GM12878 (cell line): ENCODE measurements at regions not wholly inside any gene's neighbourhood (a gene's known extent, or its start where the extent isn't known, plus 50 kb on each side); places are given as distances from the start of the nearest gene placed in this dataset.
A peak's percentile ranks its signal among the peaks of the same experiment; 100 is the strongest.

Source experiments
- ATAC-seq: fragments of 200-7000 bp; cut with Tn5 transposase; 3 replicates; pipeline ENCODE4 v1.9.1; 2020; ENCODE audit warnings: mild to moderate bottlenecking, moderate library complexity
- BruUV-seq: library from RNA; stranded (reverse); fragments of 400-500 nt; replicated peaks from 2 replicates; lab custom pipeline; 2021; lab: Mats Ljungman, UMichigan
- CTCF ChIA-PET: fragments of 300-600 bp; sonication (Branson Sonifier 250); formaldehyde crosslinking; extraction: SDS; loops from one replicate; lab custom pipeline; 2021; ENCODE audit warnings: inconsistent platforms; lab: Yijun Ruan, JAX
- POLR2A ChIA-PET: fragments of 350-600 bp; formaldehyde crosslinking; extraction: SDS; loops from one replicate; lab custom pipeline; 2021; ENCODE audit warnings: inconsistent platforms; lab: Charles Lee
- RAD21 ChIA-PET: fragments of 300-600 bp; sonication (Branson Sonifier 250); formaldehyde crosslinking; loops from one replicate; lab custom pipeline; 2023; ENCODE audit warnings: antibody characterized with exemption; ENCODE audit not compliant: unreplicated experiment; lab: Charles Lee
- SMC1A ChIA-PET: fragments of 300-600 bp; sonication (Branson Sonifier 250); formaldehyde crosslinking; loops from one replicate; lab custom pipeline; 2023; ENCODE audit not compliant: unreplicated experiment, uncharacterized antibody; lab: Charles Lee
- DNase-seq: peaks from one replicate; pipeline ENCODE4 v3.0.0-alpha.2; 2011; ENCODE audit warnings: low read depth, low spot score
- FAIRE-seq: peaks from 3 replicates; lab custom pipeline; 2011; peaks lifted over from hg19 to GRCh38; lab: Jason Lieb, UNC
- H2AFZ ChIP-seq: 2 replicates; pipeline ENCODE4 v1.6.0; 2011; ENCODE audit warnings: low read depth, low read length, control low read depth; ENCODE audit not compliant: control insufficient read depth
- H3K27ac ChIP-seq: 2 replicates; pipeline ENCODE4 v1.5.1; 2011; ENCODE audit warnings: control low read depth; ENCODE audit not compliant: control insufficient read depth, insufficient read depth
- H3K27me3 ChIP-seq, 2 experiments: replicated peaks in 1 of 2; 2 replicates each; pipeline versions ENCODE4 v1.6.0 to v1.6.1; 2011; ENCODE audit warnings: low read length in 1 of 2; ENCODE audit not compliant: control insufficient read depth in 2 of 2, insufficient read depth in 2 of 2
- H3K36me3 ChIP-seq, 2 experiments: 2 replicates each; pipeline ENCODE4 v1.5.1; 2011; ENCODE audit warnings: low read length in 1 of 2; ENCODE audit not compliant: control insufficient read depth in 2 of 2, insufficient read depth in 2 of 2
- H3K4me1 ChIP-seq: 2 replicates; pipeline ENCODE4 v1.6.1; 2011; ENCODE audit warnings: mild to moderate bottlenecking, low read length, moderate library complexity, mixed read lengths; ENCODE audit not compliant: control insufficient read depth, insufficient read depth
- H3K4me2 ChIP-seq: 2 replicates; pipeline ENCODE4 v1.6.0; 2011; ENCODE audit warnings: control low read depth; ENCODE audit not compliant: control insufficient read depth, insufficient read depth
- H3K4me3 ChIP-seq: fragments of 200-600 bp; sonication (generic); 2 replicates; pipeline ENCODE4 v1.5.1; 2016
- H3K79me2 ChIP-seq: 2 replicates; pipeline ENCODE4 v1.6.0; 2011; ENCODE audit warnings: low read length; ENCODE audit not compliant: control insufficient read depth, insufficient read depth
- H3K9ac ChIP-seq: 2 replicates; pipeline ENCODE4 v1.8.0; 2011; ENCODE audit warnings: low read length, control low read depth, mixed read lengths; ENCODE audit not compliant: control insufficient read depth, insufficient read depth
- H3K9me3 ChIP-seq: replicated peaks from 3 replicates; pipeline ENCODE4 v1.5.1; 2011; ENCODE audit warnings: mild to moderate bottlenecking, low read length; ENCODE audit not compliant: control insufficient read depth, insufficient read depth
- H4K20me1 ChIP-seq: 2 replicates; pipeline ENCODE4 v1.6.0; 2011; ENCODE audit not compliant: control insufficient read depth, insufficient read depth
- IKZF2 ChIP-seq, 2 experiments: fragments of 450-650 bp; IDR thresholded peaks; 2 replicates each; pipeline ENCODE4 v1.6.1; 2017; ENCODE audit warnings: mild to moderate bottlenecking in 2 of 2, moderate library complexity in 2 of 2
- KLF5 ChIP-seq: fragments of 450-650 bp; IDR thresholded peaks from 2 replicates; pipeline ENCODE4 v1.6.1; 2014; ENCODE audit warnings: mild to moderate bottlenecking; ENCODE audit not compliant: partially characterized antibody
- PKNOX1 ChIP-seq: fragments of 450-650 bp; IDR thresholded peaks from 2 replicates; pipeline ENCODE4 v1.6.1; 2016; ENCODE audit warnings: mild to moderate bottlenecking
- RCOR1 ChIP-seq: conservative IDR thresholded peaks from 2 replicates; pipeline ENCODE4 v1.6.1; 2012; ENCODE audit warnings: low read depth, low read length, improper control_type of control experiment
- SUPT20H ChIP-seq: IDR thresholded peaks from 2 replicates; pipeline ENCODE4 v1.6.1; 2011; ENCODE audit warnings: low read depth, mild to moderate bottlenecking, low read length, moderate library complexity, borderline replicate concordance; ENCODE audit not compliant: control insufficient read depth
- WRNIP1 ChIP-seq: IDR thresholded peaks from 2 replicates; pipeline ENCODE4 v1.6.1; 2011; ENCODE audit warnings: low read depth, low read length, improper control_type of control experiment, borderline replicate concordance
- WGBS: methylation state at CpG from one replicate; pipeline ENCODE4 v1.1.6; 2016; ENCODE audit warnings: low lambda C conversion rate; ENCODE audit not compliant: insufficient replicate concordance, insufficient coverage; ENCODE audit errors: missing lambda C conversion rate; 5-methylcytosine and 5-hydroxymethylcytosine counted together
- in situ Hi-C: fragments of 300-500 bp; cut with MboI; formaldehyde crosslinking; loops from 9 replicates; pipeline ENCODE4 v1.14.3; 2018; ENCODE audit warnings: mixed read lengths
- intact Hi-C: fragments of 100-400 bp; cut with micrococcal nuclease; formaldehyde crosslinking; loops from one replicate; pipeline ENCODE4 v1.14.2; 2022; ENCODE audit not compliant: unreplicated experiment
- TF ChIP-seq, protein P1 (sequence below): fragments of 450-650 bp; IDR thresholded peaks from 2 replicates; pipeline ENCODE4 v1.6.1; 2017; ENCODE audit warnings: mild to moderate bottlenecking, moderate library complexity
- TF ChIP-seq, protein P2 (sequence below): IDR thresholded peaks from 2 replicates; pipeline ENCODE4 v1.6.1; 2011; ENCODE audit warnings: mild to moderate bottlenecking, low read depth, low read length, moderate library complexity; ENCODE audit not compliant: insufficient replicate concordance

- WGBS, result 76% methylated on average over 6 of the region's 6 CpGs
- DNase-seq (no peak), ATAC-seq (no peak), FAIRE-seq (no peak)
- BruUV-seq, result no TSS peak
- in situ Hi-C loops, result no loop called here
- ChIA-PET CTCF (interaction anchor here (1.1 to 1.2 kb wide), 2 partner anchors 15 to 218 kb away, joined by 3 read pairs; no protein-coding TSS in a partner anchor), POLR2A (no interaction called here), RAD21 (no interaction called here), SMC1A (no interaction called here)
- Histone ChIP-seq H3K9ac (no peak overlapping the region), H2AFZ (no peak overlapping the region), H3K4me2 (no peak overlapping the region), H3K79me2 (no peaks in the 10 kb centered on the region), H3K4me1 (no peaks in the 10 kb centered on the region), H3K9me3 (no peaks in the 10 kb centered on the region), H3K4me3 (no peak overlapping the region), H4K20me1 (no peaks in the 10 kb centered on the region), H3K27me3 (no peaks in the 10 kb centered on the region), H3K36me3 (no peaks in the 10 kb centered on the region), H3K27ac (no peak overlapping the region)
- intact Hi-C loops, result no loop called here
- TF ChIP-seq, protein P1, sequence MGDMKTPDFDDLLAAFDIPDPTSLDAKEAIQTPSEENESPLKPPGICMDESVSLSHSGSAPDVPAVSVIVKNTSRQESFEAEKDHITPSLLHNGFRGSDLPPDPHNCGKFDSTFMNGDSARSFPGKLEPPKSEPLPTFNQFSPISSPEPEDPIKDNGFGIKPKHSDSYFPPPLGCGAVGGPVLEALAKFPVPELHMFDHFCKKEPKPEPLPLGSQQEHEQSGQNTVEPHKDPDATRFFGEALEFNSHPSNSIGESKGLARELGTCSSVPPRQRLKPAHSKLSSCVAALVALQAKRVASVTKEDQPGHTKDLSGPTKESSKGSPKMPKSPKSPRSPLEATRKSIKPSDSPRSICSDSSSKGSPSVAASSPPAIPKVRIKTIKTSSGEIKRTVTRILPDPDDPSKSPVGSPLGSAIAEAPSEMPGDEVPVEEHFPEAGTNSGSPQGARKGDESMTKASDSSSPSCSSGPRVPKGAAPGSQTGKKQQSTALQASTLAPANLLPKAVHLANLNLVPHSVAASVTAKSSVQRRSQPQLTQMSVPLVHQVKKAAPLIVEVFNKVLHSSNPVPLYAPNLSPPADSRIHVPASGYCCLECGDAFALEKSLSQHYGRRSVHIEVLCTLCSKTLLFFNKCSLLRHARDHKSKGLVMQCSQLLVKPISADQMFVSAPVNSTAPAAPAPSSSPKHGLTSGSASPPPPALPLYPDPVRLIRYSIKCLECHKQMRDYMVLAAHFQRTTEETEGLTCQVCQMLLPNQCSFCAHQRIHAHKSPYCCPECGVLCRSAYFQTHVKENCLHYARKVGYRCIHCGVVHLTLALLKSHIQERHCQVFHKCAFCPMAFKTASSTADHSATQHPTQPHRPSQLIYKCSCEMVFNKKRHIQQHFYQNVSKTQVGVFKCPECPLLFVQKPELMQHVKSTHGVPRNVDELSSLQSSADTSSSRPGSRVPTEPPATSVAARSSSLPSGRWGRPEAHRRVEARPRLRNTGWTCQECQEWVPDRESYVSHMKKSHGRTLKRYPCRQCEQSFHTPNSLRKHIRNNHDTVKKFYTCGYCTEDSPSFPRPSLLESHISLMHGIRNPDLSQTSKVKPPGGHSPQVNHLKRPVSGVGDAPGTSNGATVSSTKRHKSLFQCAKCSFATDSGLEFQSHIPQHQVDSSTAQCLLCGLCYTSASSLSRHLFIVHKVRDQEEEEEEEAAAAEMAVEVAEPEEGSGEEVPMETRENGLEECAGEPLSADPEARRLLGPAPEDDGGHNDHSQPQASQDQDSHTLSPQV, result no peak
- TF ChIP-seq KLF5 (no peak), RCOR1 (no peak), PKNOX1 (peak; percentile 33; the same call in 1 of the 2 replicates), IKZF2 (IDR thresholded peaks at IDR 0.05) (no peak), WRNIP1 (no peak), SUPT20H (no peak)
- TF ChIP-seq, protein P2, sequence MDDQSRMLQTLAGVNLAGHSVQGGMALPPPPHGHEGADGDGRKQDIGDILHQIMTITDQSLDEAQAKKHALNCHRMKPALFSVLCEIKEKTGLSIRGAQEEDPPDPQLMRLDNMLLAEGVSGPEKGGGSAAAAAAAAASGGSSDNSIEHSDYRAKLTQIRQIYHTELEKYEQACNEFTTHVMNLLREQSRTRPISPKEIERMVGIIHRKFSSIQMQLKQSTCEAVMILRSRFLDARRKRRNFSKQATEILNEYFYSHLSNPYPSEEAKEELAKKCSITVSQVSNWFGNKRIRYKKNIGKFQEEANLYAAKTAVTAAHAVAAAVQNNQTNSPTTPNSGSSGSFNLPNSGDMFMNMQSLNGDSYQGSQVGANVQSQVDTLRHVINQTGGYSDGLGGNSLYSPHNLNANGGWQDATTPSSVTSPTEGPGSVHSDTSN, result peak; percentile 7
Observed at GRCh38 chr14:100424504-100425428, 101.6 kb downstream of the SLC25A47 start.
